K562 (cell line): ENCODE measurements at regions not wholly inside any gene's neighbourhood (a gene's known extent, or its start where the extent isn't known, plus 50 kb on each side); places are given as distances from the start of the nearest gene placed in this dataset.

ENCODE experiments used
- ATAC-seq: fragments of 200-7000 bp; cut with Tn5 transposase; 3 replicates; pipeline ENCODE4 v1.9.1; 2020; ENCODE audit warnings: moderate library complexity
- BruUV-seq: library from RNA; stranded (reverse); fragments of 400-500 nt; replicated peaks from 2 replicates; lab custom pipeline; 2021; lab: Mats Ljungman, UMichigan
- CTCF ChIA-PET: fragments of 300-600 bp; formaldehyde crosslinking; extraction: SDS; loops from one replicate; lab custom pipeline; 2021; ENCODE audit warnings: low intra/inter-chr PET ratio; lab: Yijun Ruan, JAX
- POLR2A ChIA-PET: fragments of 300-600, 350-650 bp; sonication (Branson Sonifier 250); formaldehyde crosslinking; extraction: SDS; loops from one replicate; lab custom pipeline; 2021; ENCODE audit warnings: antibody characterized with exemption, inconsistent platforms; lab: Yijun Ruan, JAX
- DNase-seq, 4 experiments: peaks; one replicate each; pipeline versions ENCODE4 v3.0.0 to v3.0.0-alpha.2; 2011 to 2018; ENCODE audit warnings: low spot score in 3 of 4, mixed read lengths in 3 of 4; ENCODE audit errors: extremely low read depth in 1 of 4
- FAIRE-seq: peaks from 2 replicates; lab custom pipeline; 2011; peaks lifted over from hg19 to GRCh38; lab: Jason Lieb, UNC
- H2AFZ ChIP-seq: 2 replicates; pipeline ENCODE4 v1.6.0; 2011; ENCODE audit warnings: low read depth, low read length, control low read depth, inconsistent platforms
- H3K27ac ChIP-seq: fragments of 200-600 bp; 3 replicates; pipeline ENCODE4 v1.8.0; 2011; ENCODE audit warnings: low read depth, mild to moderate bottlenecking, control low read depth, inconsistent platforms, low read length, moderate library complexity, mixed read lengths; ENCODE audit errors: extremely low read depth
- H3K27me3 ChIP-seq, 2 experiments: fragments of 300-600 bp in 1 of 2; 2 replicates in 1 of 2; 3 replicates in 1 of 2; pipeline versions ENCODE4 v1.6.0 to v1.8.0; 2011; ENCODE audit warnings: inconsistent platforms in 2 of 2, low read length in 2 of 2, mild to moderate bottlenecking in 1 of 2, mixed read lengths in 1 of 2, moderate library complexity in 1 of 2; ENCODE audit not compliant: control insufficient read depth in 2 of 2, insufficient read depth in 2 of 2
- H3K36me3 ChIP-seq: fragments of 300-600 bp; 3 replicates; pipeline ENCODE4 v1.8.0; 2011; ENCODE audit warnings: mild to moderate bottlenecking, low read length, inconsistent platforms; ENCODE audit not compliant: control insufficient read depth, insufficient read depth
- H3K4me1 ChIP-seq, 2 experiments: fragments of 200-600 bp in 1 of 2; replicated peaks in 1 of 2; 2 replicates in 1 of 2; 3 replicates in 1 of 2; pipeline versions ENCODE4 v1.5.1 to v1.8.0; 2011; ENCODE audit warnings: inconsistent platforms in 2 of 2, low read length in 2 of 2, mild to moderate bottlenecking in 1 of 2, mixed read lengths in 1 of 2, moderate library complexity in 1 of 2; ENCODE audit not compliant: control insufficient read depth in 2 of 2, insufficient read depth in 2 of 2
- H3K4me2 ChIP-seq: 2 replicates; pipeline ENCODE4 v1.6.1; 2011; ENCODE audit warnings: low read length, control low read depth, inconsistent platforms, mixed read lengths; ENCODE audit not compliant: insufficient read depth
- H3K4me3 ChIP-seq: fragments of 200-600 bp; sonication (generic), shearing (Covaris generic); 2 replicates; pipeline ENCODE4 v1.5.1; 2016; ENCODE audit warnings: control low read depth, inconsistent platforms
- H3K79me2 ChIP-seq: fragments of 200-600 bp; 3 replicates; pipeline ENCODE4 v1.8.0; 2011; ENCODE audit warnings: low read length, inconsistent platforms; ENCODE audit not compliant: control insufficient read depth, insufficient read depth
- H3K9ac ChIP-seq, 2 experiments: 2 replicates each; pipeline versions ENCODE4 v1.6.0 to v1.6.1; 2011; ENCODE audit warnings: low read depth in 2 of 2, low read length in 2 of 2, control low read depth in 1 of 2, inconsistent platforms in 1 of 2, mild to moderate bottlenecking in 1 of 2, mixed read lengths in 1 of 2; ENCODE audit not compliant: insufficient read depth in 1 of 2
- H3K9me1 ChIP-seq: one replicate; pipeline ENCODE4 v1.6.0; 2011; ENCODE audit warnings: inconsistent platforms, mild to moderate bottlenecking, low read length, moderate library complexity; ENCODE audit not compliant: control insufficient read depth, insufficient read depth
- H3K9me3 ChIP-seq: replicated peaks from 2 replicates; pipeline ENCODE4 v1.5.1; 2011; ENCODE audit warnings: low read depth, low read length, inconsistent platforms; ENCODE audit not compliant: control insufficient read depth, insufficient read depth
- H4K20me1 ChIP-seq: replicated peaks from 2 replicates; pipeline ENCODE4 v1.6.1; 2011; ENCODE audit warnings: low read length, inconsistent platforms, mixed read lengths; ENCODE audit not compliant: control insufficient read depth, insufficient read depth
- CEBPZ ChIP-seq: fragments of 150-350 bp; IDR thresholded peaks from 2 replicates; pipeline ENCODE4 v1.6.1; 2014; ENCODE audit warnings: low read depth, mild to moderate bottlenecking, low read length, borderline replicate concordance
- CREB3 ChIP-seq: fragments of 450-650 bp; conservative IDR thresholded peaks from 2 replicates; pipeline ENCODE4 v1.6.1; 2016; ENCODE audit warnings: missing genetic modification characterization, low read depth, mild to moderate bottlenecking, missing compliant biosample characterization, moderate library complexity
- EP300 ChIP-seq: IDR thresholded peaks from 2 replicates; pipeline ENCODE4 v1.6.1; 2012; ENCODE audit warnings: low read length, improper control_type of control experiment
- JUND ChIP-seq, 2 experiments: IDR thresholded peaks; 2 replicates in 1 of 2; 3 replicates in 1 of 2; pipeline ENCODE4 v1.6.1; 2011; ENCODE audit warnings: borderline replicate concordance in 2 of 2, low read depth in 2 of 2, low read length in 2 of 2, improper control_type of control experiment in 1 of 2, missing biosample characterization in 1 of 2, missing genetic modification characterization in 1 of 2, missing genetic modification reagents in 1 of 2
- NCOA2 ChIP-seq, 2 experiments: fragments of 450-650 bp; IDR thresholded peaks; 2 replicates each; pipeline ENCODE4 v1.6.1; 2018; ENCODE audit warnings: mild to moderate bottlenecking in 2 of 2, moderate library complexity in 1 of 2; ENCODE audit not compliant: partially characterized antibody in 2 of 2
- PTTG1 ChIP-seq: fragments of 450-650 bp; IDR thresholded peaks from 2 replicates; pipeline ENCODE4 v1.6.1; 2016; ENCODE audit warnings: low read depth, mild to moderate bottlenecking, missing genetic modification characterization, missing compliant biosample characterization
- RB1 ChIP-seq: fragments of 450-650 bp; IDR thresholded peaks from 2 replicates; pipeline ENCODE4 v1.6.1; 2017; ENCODE audit warnings: low read depth, mild to moderate bottlenecking
- SIRT6 ChIP-seq: IDR thresholded peaks from one replicate; pipeline ENCODE4 v1.6.1; 2012; ENCODE audit warnings: low read depth, mild to moderate bottlenecking, control low read depth, inconsistent platforms, low read length, moderate library complexity
- THAP7 ChIP-seq: fragments of 250-450 bp; sonication (Bioruptor Pico); IDR thresholded peaks from 2 replicates; pipeline ENCODE4 v1.5.0; 2021
- YBX1 ChIP-seq: fragments of 450-650 bp; IDR thresholded peaks from 2 replicates; pipeline ENCODE4 v1.7.1; 2016; ENCODE audit warnings: mild to moderate bottlenecking
- ZBTB26 ChIP-seq: fragments of 450-650 bp; formaldehyde crosslinking; IDR thresholded peaks from 2 replicates; pipeline ENCODE4 v1.4.0; 2022; ENCODE audit warnings: missing genetic modification characterization
- ZC3H4 ChIP-seq: sonication (generic); formaldehyde crosslinking; IDR thresholded peaks from 2 replicates; pipeline ENCODE4 v1.9.0; 2021; ENCODE audit warnings: missing genetic modification reagents, borderline replicate concordance
- ZNF444 ChIP-seq: fragments of 250-450 bp; sonication (Bioruptor Pico); IDR thresholded peaks from 2 replicates; pipeline ENCODE4 v1.4.0; 2020; ENCODE audit warnings: mild to moderate bottlenecking, moderate library complexity
- ZNF830 ChIP-seq: fragments of 250-450 bp; sonication (Bioruptor Pico); IDR thresholded peaks from 2 replicates; pipeline ENCODE4 v1.5.0; 2021; ENCODE audit warnings: mild to moderate bottlenecking
- WGBS: fragments of 100-300 bp; shearing (Covaris generic); methylation state at CpG from one replicate; pipeline ENCODE4 v1.1.6; 2016; ENCODE audit warnings: low coverage, mixed read lengths; ENCODE audit not compliant: insufficient coverage; ENCODE audit errors: missing lambda C conversion rate; 5-methylcytosine and 5-hydroxymethylcytosine counted together
- in situ Hi-C: fragments of 300-500 bp; cut with MboI; formaldehyde crosslinking; loops from 4 replicates; pipeline ENCODE4 v1.15.0; 2018; ENCODE audit warnings: inconsistent platforms, mixed read lengths
- intact Hi-C: fragments of 100-400 bp; cut with micrococcal nuclease; formaldehyde crosslinking; loops from 2 replicates; pipeline ENCODE4 v1.14.2; 2022

- no TSS peak for BruUV-seq
- no peak for DNase-seq
- no peak overlapping the region for H3K4me3 ChIP-seq
- H3K4me1 ChIP-seq = no peaks in the 10 kb centered on the region
- POLR2A ChIA-PET = no interaction called here
- H3K79me2 ChIP-seq = no peaks in the 10 kb centered on the region
- intact Hi-C loops = no loop called here
- H3K27me3 ChIP-seq = no peaks in the 10 kb centered on the region
- no peaks in the 10 kb centered on the region for H3K9me3 ChIP-seq
- H3K36me3 ChIP-seq = no peaks in the 10 kb centered on the region
- no peak overlapping the region for H3K9ac ChIP-seq
- 2% methylated on average over 3 of the region's 3 CpGs for WGBS
- H3K27ac ChIP-seq = no peak overlapping the region
- H4K20me1 ChIP-seq = no peaks in the 10 kb centered on the region
- H3K4me2 ChIP-seq = no peak overlapping the region
- ATAC-seq = no peak
- CTCF ChIA-PET = no interaction called here
- no peak for TF ChIP-seq ZNF830 (CRISPR knock-in tag)
- TF ChIP-seq SIRT6 = no peak
- no peak for TF ChIP-seq PTTG1 (tag)
- TF ChIP-seq CREB3 = no peak
- TF ChIP-seq ZBTB26 (CRISPR knock-in tag) = no peak
- TF ChIP-seq RB1 = no peak
- no peak for TF ChIP-seq ZC3H4 (CRISPR knock-in tag)
- no peak for TF ChIP-seq YBX1
- no peak for TF ChIP-seq ZNF444
- TF ChIP-seq THAP7 (CRISPR knock-in tag) = no peak
- no peak for TF ChIP-seq JUND (IDR thresholded peaks at IDR 0.05; ENCODE audit: borderline replicate concordance, low read depth, low read length)
- TF ChIP-seq JUND (tag; IDR thresholded peaks at IDR 0.05; ENCODE audit: borderline replicate concordance, low read depth, low read length) = no peak
- TF ChIP-seq EP300 = no peak
- TF ChIP-seq CEBPZ = no peak
- TF ChIP-seq NCOA2 (IDR thresholded peaks at IDR 0.05; ENCODE audit: partially characterized antibody in 2 of 2) = no peak
- H2AFZ ChIP-seq = no peak overlapping the region
- no peak for FAIRE-seq
- in situ Hi-C loops = no loop called here
- H3K9me1 ChIP-seq = no peaks in the 10 kb centered on the region
These were observed 108.3 kb upstream of the GADL1 start for GRCh38 chr3:31002730-31003129.
